Fibroblast of lung (primary cell): ENCODE measurements at regions not wholly inside any gene's neighbourhood (a gene's known extent, or its start where the extent isn't known, plus 50 kb on each side); places are given as distances from the start of the nearest gene placed in this dataset.

Experiments used
- EZH2 ChIP-seq: IDR thresholded peaks from 2 replicates; pipeline ENCODE4 v1.5.1; 2012; ENCODE audit warnings: low read length, control low read depth, mild to moderate bottlenecking; ENCODE audit errors: missing control alignments
- TF ChIP-seq, protein P1 (sequence below), 2 donors: IDR thresholded peaks in 1 of 2; conservative IDR thresholded peaks in 1 of 2; 1 replicate in 1 of 2; 2 replicates in 1 of 2; pipeline ENCODE4 v1.5.1; 2011 to 2012; ENCODE audit warnings: low read length in 2 of 2, control low read depth in 1 of 2, inconsistent platforms in 1 of 2, low read depth in 1 of 2, mild to moderate bottlenecking in 1 of 2

DNA sequence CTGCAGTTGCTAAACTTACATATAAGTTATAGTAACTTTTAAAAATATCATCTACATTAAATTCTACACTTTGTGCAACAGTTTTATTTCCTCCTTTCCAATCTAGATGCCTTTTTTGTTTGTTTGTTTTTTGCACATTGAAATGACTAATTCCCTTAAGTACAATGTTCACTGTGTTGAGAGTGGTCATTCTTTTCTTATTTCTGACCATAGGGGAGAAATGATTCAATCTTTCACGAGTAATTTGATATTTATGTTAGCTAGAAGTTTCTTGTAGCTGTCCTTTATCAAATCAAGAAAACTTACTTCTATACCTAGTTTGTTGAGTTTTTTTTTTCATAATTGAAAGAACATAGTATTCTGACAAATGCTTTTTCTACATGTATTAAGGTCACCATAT, 85.0 kb upstream of the CBLB start:
- TF ChIP-seq, protein P1, sequence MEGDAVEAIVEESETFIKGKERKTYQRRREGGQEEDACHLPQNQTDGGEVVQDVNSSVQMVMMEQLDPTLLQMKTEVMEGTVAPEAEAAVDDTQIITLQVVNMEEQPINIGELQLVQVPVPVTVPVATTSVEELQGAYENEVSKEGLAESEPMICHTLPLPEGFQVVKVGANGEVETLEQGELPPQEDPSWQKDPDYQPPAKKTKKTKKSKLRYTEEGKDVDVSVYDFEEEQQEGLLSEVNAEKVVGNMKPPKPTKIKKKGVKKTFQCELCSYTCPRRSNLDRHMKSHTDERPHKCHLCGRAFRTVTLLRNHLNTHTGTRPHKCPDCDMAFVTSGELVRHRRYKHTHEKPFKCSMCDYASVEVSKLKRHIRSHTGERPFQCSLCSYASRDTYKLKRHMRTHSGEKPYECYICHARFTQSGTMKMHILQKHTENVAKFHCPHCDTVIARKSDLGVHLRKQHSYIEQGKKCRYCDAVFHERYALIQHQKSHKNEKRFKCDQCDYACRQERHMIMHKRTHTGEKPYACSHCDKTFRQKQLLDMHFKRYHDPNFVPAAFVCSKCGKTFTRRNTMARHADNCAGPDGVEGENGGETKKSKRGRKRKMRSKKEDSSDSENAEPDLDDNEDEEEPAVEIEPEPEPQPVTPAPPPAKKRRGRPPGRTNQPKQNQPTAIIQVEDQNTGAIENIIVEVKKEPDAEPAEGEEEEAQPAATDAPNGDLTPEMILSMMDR (conservative IDR thresholded peaks at IDR 0.05 in 1 of 2, IDR thresholded peaks at IDR 0.05 in 1 of 2; ENCODE audit: low read depth in 1 of 2, low read length in 2 of 2): no peak
- no peak for TF ChIP-seq EZH2
